ENCODE measurements at regions not wholly inside any gene's neighbourhood (a gene's known extent, or its start where the extent isn't known, plus 50 kb on each side); places are given as distances from the start of the nearest gene placed in this dataset.

DNA sequence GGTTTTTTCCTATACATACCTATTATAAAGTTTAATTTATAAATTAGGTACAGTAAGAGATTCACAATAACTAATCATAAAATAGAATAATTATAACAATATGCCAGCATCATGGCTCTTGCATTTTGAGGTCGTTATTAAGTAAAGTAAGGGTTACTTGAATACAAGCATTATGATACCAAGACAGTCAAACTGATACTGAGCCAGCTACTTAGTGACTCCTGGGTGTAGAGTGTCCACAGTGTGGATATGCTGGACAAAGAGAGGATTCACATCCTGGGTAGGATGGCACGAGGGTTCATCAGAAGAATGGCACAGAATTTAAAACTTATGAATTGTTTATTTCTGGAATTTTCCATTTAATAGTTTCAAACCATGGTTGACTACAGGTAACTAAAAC, 157.2 kb upstream of the IL12A start:
- H3K27me3 ChIP-seq (ENCODE audit: insufficient read depth, low read depth, low read length): no peaks in the 10 kb centered on the region
- no peaks in the 10 kb centered on the region for H4K20me1 ChIP-seq (ENCODE audit: insufficient read depth)
- no peaks in the 10 kb centered on the region for H3K9me2 ChIP-seq (ENCODE audit: insufficient read depth, low read length)
- no peaks in the 10 kb centered on the region for H3K79me2 ChIP-seq (replicated peaks; ENCODE audit: insufficient read depth, low read length)
- no peak overlapping the region for H3K9ac ChIP-seq (ENCODE audit: low read length)
- H3K36me3 ChIP-seq (ENCODE audit: insufficient read depth, low read length): no peaks in the 10 kb centered on the region
- no peaks in the 10 kb centered on the region for H3K9me3 ChIP-seq (ENCODE audit: low read length)
- H3F3A ChIP-seq (ENCODE audit: insufficient read depth, low read length, poor library complexity, severe bottlenecking): no peaks in the 10 kb centered on the region
- no peak overlapping the region for H2AFZ ChIP-seq (ENCODE audit: low read depth, low read length)
- H3K4me2 ChIP-seq (ENCODE audit: low read length): no peak overlapping the region
- H3K4me3 ChIP-seq (ENCODE audit: low read length): no peak overlapping the region
- TF ChIP-seq REST (IDR thresholded peaks at IDR 0.05; ENCODE audit: borderline replicate concordance) (no peak), RAD21 (conservative IDR thresholded peaks at IDR 0.05) (no peak), TAF1 (IDR thresholded peaks at IDR 0.05; ENCODE audit: low read depth) (no peak), MXI1 (conservative IDR thresholded peaks at IDR 0.05; ENCODE audit: poor library complexity, severe bottlenecking) (no peak), SMC3 (conservative IDR thresholded peaks at IDR 0.05; ENCODE audit: poor library complexity) (no peak), EZH2 (IDR thresholded peaks at IDR 0.05; ENCODE audit: borderline replicate concordance, insufficient read depth, low read length, poor library complexity, severe bottlenecking) (no peak), EP300 (conservative IDR thresholded peaks at IDR 0.05; ENCODE audit: poor library complexity, severe bottlenecking) (no peak), POLR2AphosphoS5 (IDR thresholded peaks at IDR 0.05) (no peak), CTCF (IDR thresholded peaks at IDR 0.05; ENCODE audit: poor library complexity, severe bottlenecking) (no peak)
- H3K27ac ChIP-seq (ENCODE audit: low read length): no peak overlapping the region

- no peak overlapping the region for H3K4me3 ChIP-seq (ENCODE audit: low read length)
- H3K9me3 ChIP-seq (ENCODE audit: low read length): no peaks in the 10 kb centered on the region
- no peaks in the 10 kb centered on the region for H3K9me2 ChIP-seq (ENCODE audit: insufficient read depth, low read length)
- TF ChIP-seq SMC3 (conservative IDR thresholded peaks at IDR 0.05; ENCODE audit: poor library complexity) (no peak), RAD21 (conservative IDR thresholded peaks at IDR 0.05) (no peak), TAF1 (IDR thresholded peaks at IDR 0.05; ENCODE audit: low read depth) (no peak), EP300 (conservative IDR thresholded peaks at IDR 0.05; ENCODE audit: poor library complexity, severe bottlenecking) (no peak), MXI1 (conservative IDR thresholded peaks at IDR 0.05; ENCODE audit: poor library complexity, severe bottlenecking) (no peak), EZH2 (IDR thresholded peaks at IDR 0.05; ENCODE audit: borderline replicate concordance, insufficient read depth, low read length, poor library complexity, severe bottlenecking) (no peak), REST (IDR thresholded peaks at IDR 0.05; ENCODE audit: borderline replicate concordance) (no peak), POLR2AphosphoS5 (IDR thresholded peaks at IDR 0.05) (no peak), CTCF (IDR thresholded peaks at IDR 0.05; ENCODE audit: poor library complexity, severe bottlenecking) (no peak)
- H3K27ac ChIP-seq (ENCODE audit: low read length): no peak overlapping the region
- no peak overlapping the region for H3K4me2 ChIP-seq (ENCODE audit: low read length)
- no peak overlapping the region for H3K9ac ChIP-seq (ENCODE audit: low read length)
- H4K20me1 ChIP-seq (ENCODE audit: insufficient read depth): no peaks in the 10 kb centered on the region
- no peaks in the 10 kb centered on the region for H3F3A ChIP-seq (ENCODE audit: insufficient read depth, low read length, poor library complexity, severe bottlenecking)
- H3K36me3 ChIP-seq (ENCODE audit: insufficient read depth, low read length): no peaks in the 10 kb centered on the region
- no peak overlapping the region for H2AFZ ChIP-seq (ENCODE audit: low read depth, low read length)
- no peaks in the 10 kb centered on the region for H3K79me2 ChIP-seq (replicated peaks; ENCODE audit: insufficient read depth, low read length)
- no peaks in the 10 kb centered on the region for H3K27me3 ChIP-seq (ENCODE audit: insufficient read depth, low read depth, low read length)
Observed at GRCh38 chr3:159832024-159832423, 156.6 kb upstream of the IL12A start.

Data from neural cell (in vitro differentiated cells).